ENCODE measurements at regions not wholly inside any gene's neighbourhood (a gene's known extent, or its start where the extent isn't known, plus 50 kb on each side); places are given as distances from the start of the nearest gene placed in this dataset.

- no peak for DNase-seq
These were observed 54.1 kb upstream of the EXOC2 start for GRCh38 chr6:747028-747427.

- DNase-seq = no peak
These were observed 51.9 kb upstream of the EXOC2 start for GRCh38 chr6:744666-745353.

- DNase-seq = no peak
These were observed 50.6 kb upstream of the EXOC2 start for GRCh38 chr6:743320-744096.

Data from stimulated activated CD4-positive, alpha-beta T cell treated with anti-CD3 and anti-CD28 coated beads, Interleukin-15, amount 100 ng/mL, for 24 hours (primary cell).